ENCODE measurements at regions not wholly inside any gene's neighbourhood (a gene's known extent, or its start where the extent isn't known, plus 50 kb on each side); places are given as distances from the start of the nearest gene placed in this dataset.
A peak's percentile ranks its signal among the peaks of the same experiment; 100 is the strongest.
"Not testable (repeated sequence)": the region's sequence is repeated elsewhere in the genome, so short reads cannot be mapped to it uniquely, and the experiment has no call there.

DNA sequence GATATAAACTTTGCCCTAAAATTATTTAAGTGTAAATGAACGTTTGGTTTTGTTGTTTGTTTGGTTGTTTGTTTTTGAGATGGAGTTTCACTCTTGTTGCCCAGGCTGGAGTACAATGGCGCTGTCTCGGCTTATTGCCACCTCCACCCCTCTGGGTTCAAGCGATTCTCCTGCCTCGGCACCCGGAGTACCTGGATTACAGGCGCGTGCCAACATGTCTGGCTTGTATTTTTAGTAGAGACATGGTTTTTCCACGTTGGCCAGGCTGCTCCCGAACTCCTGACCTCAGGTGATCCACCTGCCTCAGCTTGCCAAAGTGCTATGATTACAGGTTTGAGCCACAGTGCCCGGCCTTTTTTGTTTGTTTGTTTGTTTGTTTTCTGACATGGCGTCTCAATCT, 87.9 kb upstream of the CHD2 start:
- H3K9me3 Mint-ChIP-seq: no peaks in the 10 kb centered on the region
- H3K4me1 Mint-ChIP-seq (ENCODE audit: low read depth in 2 of 2): peaks cover 19 to 27% of the 10 kb centered on the region in 2 donors
- DNase-seq (ENCODE audit: low spot score) (no peak), ATAC-seq (no peak)
- H3K36me3 Mint-ChIP-seq: no peaks in the 10 kb centered on the region
- H3K27ac Mint-ChIP-seq: no peak overlapping the region
- no peak overlapping the region for H3K4me3 Mint-ChIP-seq
- H3K27me3 Mint-ChIP-seq: no peaks in the 10 kb centered on the region

DNA sequence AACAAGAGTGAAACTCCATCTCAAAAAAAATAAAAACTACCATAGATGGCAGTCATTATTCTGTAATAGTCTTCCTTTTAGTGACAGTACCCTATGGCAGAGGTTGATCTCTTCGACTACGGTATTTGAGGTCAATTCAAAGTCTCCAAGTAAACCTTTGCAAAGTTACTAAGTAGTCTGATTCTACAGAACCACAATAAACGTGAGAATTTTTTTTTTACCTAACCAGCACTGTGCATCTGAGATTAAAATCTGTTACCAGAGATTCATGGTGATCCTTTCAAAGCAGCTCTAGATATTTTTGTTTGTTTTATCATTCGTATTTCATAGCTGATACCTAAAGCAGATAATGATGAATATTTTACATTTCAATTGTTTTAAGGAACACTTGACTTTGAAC, 86.6 kb upstream of the CHD2 start:
- H3K36me3 Mint-ChIP-seq: no peaks in the 10 kb centered on the region
- H3K9me3 Mint-ChIP-seq: no peaks in the 10 kb centered on the region
- no peaks in the 10 kb centered on the region for H3K27me3 Mint-ChIP-seq
- no peak overlapping the region for H3K4me3 Mint-ChIP-seq
- DNase-seq (ENCODE audit: low spot score): no peak
- ATAC-seq: no peak
- peaks cover 15 to 23% of the 10 kb centered on the region in 2 donors for H3K4me1 Mint-ChIP-seq (ENCODE audit: low read depth in 2 of 2)
- peak overlapping the region; percentile 51 to 86 for H3K27ac Mint-ChIP-seq

DNA sequence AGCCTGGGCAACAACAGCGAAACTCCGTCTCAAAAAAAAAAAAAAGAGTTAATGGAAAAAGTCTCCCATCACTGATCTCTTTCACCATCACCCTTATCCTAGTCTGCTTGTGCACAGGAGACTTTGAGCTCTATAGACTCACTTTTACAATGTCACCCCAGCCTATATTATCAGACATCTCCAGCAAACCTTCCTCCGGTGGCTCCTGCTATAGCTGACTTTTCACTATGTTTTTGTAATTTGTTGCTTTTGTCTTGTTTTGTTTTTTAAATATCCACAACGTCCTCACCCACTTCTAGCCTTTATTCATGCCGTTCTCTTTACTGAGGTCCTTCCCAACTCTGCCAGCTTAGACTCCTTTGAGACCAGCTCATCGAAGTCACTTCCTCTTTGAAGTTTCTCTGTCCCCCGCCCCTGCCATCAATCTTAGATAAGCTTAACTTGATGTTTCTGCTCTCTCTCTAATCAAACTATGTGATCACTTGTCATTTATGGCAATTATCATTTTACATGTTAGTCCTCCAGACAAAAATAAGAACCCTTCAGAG, 82.7 kb upstream of the CHD2 start:
- no peaks in the 10 kb centered on the region for H3K9me3 Mint-ChIP-seq
- no peaks in the 10 kb centered on the region for H3K27me3 Mint-ChIP-seq
- no peak for DNase-seq (ENCODE audit: low spot score)
- no peak for ATAC-seq
- H3K27ac Mint-ChIP-seq: peak overlapping the region; percentile 32 to 44
- H3K36me3 Mint-ChIP-seq: no peaks in the 10 kb centered on the region
- H3K4me1 Mint-ChIP-seq (ENCODE audit: low read depth in 2 of 2): peaks cover 32 to 33% of the 10 kb centered on the region in 2 donors
- H3K4me3 Mint-ChIP-seq: peak overlapping the region; percentile 47

DNA sequence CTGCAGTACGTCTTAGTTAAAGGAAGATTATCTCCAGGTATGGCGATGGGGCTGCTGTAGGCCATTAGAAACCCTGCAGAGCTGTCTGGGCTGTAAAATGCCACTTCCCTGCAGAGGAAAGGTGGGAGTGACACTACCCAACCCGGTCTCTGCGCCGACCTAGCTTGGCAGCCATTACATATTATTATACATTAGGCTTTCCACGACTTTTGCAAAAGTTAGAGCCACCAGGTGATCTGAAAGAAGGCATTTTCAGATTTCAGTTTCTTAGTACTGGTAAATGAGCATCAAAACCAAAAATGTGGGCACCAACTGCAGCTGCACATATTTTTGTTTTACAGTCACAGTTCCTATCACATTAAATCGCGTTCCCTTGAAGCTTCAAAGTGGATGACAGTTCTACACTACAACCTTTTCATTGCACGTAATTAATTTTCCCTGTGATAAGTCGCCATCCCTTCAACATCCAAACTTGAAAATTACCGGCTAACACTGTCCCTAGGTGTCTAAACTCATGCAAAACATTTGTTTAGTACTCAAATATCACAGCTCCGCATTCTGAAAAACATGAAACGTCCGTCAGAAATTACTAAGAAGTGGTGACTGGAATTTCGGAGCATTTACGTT, 81.4 kb upstream of the CHD2 start:
- H3K27ac Mint-ChIP-seq: peak overlapping the region; percentile 95 to 98
- peaks cover 33 to 41% of the 10 kb centered on the region in 2 donors for H3K4me1 Mint-ChIP-seq (ENCODE audit: low read depth in 2 of 2)
- H3K27me3 Mint-ChIP-seq: no peaks in the 10 kb centered on the region
- ATAC-seq (no peak), DNase-seq (ENCODE audit: low spot score) (no peak)
- H3K4me3 Mint-ChIP-seq: peak overlapping the region; percentile 91
- H3K36me3 Mint-ChIP-seq: no peaks in the 10 kb centered on the region
- H3K9me3 Mint-ChIP-seq: no peaks in the 10 kb centered on the region

DNA sequence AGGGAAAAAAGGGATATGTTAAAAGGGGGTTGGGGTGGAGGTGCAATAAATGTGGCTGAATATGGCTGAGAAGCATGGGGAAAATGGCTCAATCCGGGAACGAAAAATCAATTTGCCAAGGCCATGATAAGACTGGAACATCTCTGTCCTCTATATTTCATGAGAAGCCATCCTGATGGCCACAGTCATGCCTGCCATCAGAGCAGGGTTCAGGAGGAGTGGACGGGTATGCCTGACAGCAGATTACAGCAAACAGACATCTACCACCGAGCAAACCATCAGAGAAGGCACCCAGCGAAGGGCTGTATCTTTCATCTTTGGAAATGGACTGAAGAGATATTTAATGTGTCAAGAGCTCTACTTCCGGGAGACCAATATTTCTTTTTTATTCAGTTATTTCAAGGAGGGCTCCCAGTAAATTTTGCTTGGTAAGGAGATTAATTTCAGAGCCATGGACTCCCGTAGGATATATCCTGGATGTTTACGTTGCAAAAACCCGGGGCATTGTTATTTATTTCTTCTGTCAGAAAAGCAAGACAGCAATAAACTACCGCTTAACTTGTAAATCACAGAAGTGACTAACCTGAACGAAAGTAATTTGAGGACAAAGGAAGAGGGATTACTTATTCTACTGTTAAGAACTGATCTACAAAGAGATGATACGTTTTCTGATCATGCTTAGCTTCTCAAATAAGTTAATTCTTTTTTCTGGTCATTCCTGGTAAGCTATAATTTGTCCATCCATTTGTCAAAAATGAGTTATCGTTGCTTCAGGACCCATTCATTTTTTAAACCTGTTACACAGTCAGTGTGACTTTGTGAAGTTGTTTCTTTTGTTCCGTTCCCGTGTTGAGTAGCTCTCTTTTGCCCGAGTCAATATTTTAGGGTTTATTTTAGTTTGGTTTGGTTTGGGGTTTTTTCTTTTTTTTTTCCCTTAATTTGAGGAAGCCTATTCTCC, 80.6 kb upstream of the CHD2 start:
- H3K4me1 Mint-ChIP-seq (ENCODE audit: low read depth in 2 of 2): peaks cover 35 to 41% of the 10 kb centered on the region in 2 donors
- DNase-seq (ENCODE audit: low spot score) (no peak), ATAC-seq (no peak)
- peak overlapping the region; percentile 95 to 98 for H3K27ac Mint-ChIP-seq
- H3K36me3 Mint-ChIP-seq: no peaks in the 10 kb centered on the region
- no peaks in the 10 kb centered on the region for H3K9me3 Mint-ChIP-seq
- H3K27me3 Mint-ChIP-seq: no peaks in the 10 kb centered on the region
- peak overlapping the region; percentile 91 for H3K4me3 Mint-ChIP-seq

DNA sequence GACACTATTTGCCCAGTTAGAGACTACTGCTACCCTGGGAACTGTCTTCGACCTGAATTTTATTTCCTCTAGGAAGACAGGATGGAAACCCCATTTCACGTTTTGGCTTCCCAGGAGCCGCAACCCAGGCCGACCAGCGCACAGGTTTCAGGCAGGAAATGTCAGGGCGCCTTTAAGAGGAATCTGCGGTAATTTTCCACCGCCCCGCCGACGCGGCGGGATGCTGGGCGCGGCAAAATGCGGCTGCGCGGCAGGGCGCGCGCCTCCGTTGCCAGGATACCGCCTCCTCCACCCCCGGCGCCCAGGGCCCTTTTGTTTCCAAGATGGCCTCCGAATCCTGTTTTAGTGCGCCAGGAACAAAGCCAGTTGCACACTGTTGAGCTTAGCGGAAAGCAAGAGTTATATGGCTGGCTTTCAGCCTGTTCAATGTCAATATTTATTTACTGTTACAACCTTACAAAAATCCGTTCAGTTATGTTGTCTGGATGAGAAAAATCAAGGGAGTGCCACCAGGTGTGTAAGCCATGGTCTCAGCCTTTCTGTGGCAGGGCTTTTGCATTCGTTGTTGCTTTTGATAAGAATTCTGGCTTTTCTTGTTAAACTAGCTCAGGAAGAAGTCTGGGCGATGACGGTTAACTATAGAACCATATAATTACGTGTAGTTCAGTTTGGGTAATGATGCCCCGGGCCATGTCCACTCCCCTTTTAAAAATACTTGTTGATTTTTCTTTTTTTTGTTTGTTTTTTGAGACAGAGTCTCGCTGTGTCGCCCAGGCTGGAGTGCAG, 79.7 kb upstream of the CHD2 start:
- H3K27ac Mint-ChIP-seq: peak overlapping the region; percentile 95 to 98
- DNase-seq (ENCODE audit: low spot score) (peak; percentile 92), ATAC-seq (peak; percentile 85 to 93)
- peak overlapping the region; percentile 91 for H3K4me3 Mint-ChIP-seq
- no peaks in the 10 kb centered on the region for H3K27me3 Mint-ChIP-seq
- H3K4me1 Mint-ChIP-seq (ENCODE audit: low read depth in 2 of 2): peaks cover 41% of the 10 kb centered on the region in 2 donors
- H3K9me3 Mint-ChIP-seq: no peaks in the 10 kb centered on the region
- no peaks in the 10 kb centered on the region for H3K36me3 Mint-ChIP-seq

DNA sequence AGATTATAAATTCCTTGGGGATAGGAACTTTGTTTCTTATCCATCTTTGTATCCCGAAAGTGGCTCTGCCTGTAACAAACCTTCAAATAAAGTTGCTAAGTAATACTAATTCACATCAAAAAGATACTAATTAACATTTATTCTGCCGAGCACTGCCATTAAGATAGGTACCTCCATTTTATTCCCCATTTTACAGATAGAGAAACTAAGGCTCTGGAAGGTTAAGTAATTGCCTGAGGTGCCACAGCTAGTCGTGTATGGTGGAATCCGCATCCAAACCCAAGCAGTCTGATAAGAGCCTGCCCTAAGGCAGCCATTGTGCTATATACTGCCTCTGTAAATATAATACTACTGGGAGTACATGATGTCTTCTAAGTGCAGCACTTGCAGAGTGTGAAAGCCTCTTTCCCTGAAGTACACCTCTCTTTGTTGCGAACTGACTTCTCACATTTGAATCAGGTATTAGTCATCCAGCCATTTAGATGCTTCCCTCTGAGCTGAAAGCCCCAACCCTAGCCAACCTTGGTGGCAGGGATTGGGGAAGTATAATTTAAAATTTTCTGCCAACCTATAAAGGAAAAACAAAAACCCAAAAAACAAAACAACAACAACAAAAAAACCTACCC, 78.5 kb upstream of the CHD2 start:
- ATAC-seq (peak; percentile 79 to 89), DNase-seq (ENCODE audit: low spot score) (no peak)
- H3K27ac Mint-ChIP-seq: peak overlapping the region; percentile 91 to 95
- no peaks in the 10 kb centered on the region for H3K27me3 Mint-ChIP-seq
- peak overlapping the region; percentile 85 for H3K4me3 Mint-ChIP-seq
- no peaks in the 10 kb centered on the region for H3K36me3 Mint-ChIP-seq
- H3K9me3 Mint-ChIP-seq: no peaks in the 10 kb centered on the region
- H3K4me1 Mint-ChIP-seq (ENCODE audit: low read depth in 2 of 2): peaks cover 41 to 45% of the 10 kb centered on the region in 2 donors

DNA sequence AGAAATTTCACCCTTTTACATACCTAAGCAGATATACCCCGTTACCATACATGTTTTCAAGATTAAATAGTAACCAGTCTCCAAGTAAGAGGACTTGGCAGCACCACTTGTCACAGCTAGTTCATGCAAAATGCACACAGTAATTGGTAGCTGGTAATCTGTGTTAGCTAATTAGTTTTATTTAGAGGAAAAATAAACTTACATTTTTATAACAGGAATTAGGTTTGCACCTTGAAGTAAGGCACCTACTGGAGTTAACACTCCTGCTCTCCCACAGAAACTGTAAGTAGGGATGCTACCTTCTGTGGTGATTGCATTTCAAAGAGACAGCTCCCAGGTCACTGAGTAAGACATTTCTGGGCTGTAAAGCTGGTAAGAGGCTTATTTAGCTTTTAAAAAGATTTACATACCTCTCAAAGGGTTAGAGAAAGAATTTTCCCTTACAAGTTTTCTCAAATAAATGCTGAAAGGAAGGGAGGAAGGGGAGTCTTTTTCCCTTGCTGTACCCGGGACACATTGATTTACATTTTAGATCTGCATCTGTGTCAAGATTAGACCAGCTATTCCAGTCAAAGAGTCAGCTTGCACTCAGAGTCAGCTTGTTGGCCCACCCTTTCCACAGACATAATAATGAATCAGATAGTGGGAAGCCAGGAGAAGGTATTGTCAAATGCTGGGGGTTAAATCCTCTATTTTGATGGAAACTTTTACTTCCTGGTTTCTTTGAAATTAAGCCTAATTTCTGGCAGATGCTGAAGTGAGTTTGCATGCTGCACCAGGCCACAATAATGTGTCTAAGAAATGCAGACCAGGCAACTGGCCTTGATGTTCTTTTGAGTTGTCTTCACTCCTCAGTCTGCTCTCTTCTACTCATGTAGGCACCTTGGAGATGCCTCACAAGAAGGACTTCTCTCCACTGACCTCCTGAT, 77.6 kb upstream of the CHD2 start:
- ATAC-seq (peak in 1 of 2 donors; percentile 14), DNase-seq (ENCODE audit: low spot score) (no peak)
- Mint-ChIP-seq H3K27ac (peak overlapping the region; percentile 91 to 95), H3K27me3 (no peaks in the 10 kb centered on the region), H3K36me3 (no peaks in the 10 kb centered on the region), H3K9me3 (no peaks in the 10 kb centered on the region), H3K4me1 (ENCODE audit: low read depth in 2 of 2) (peaks cover 38 to 43% of the 10 kb centered on the region in 2 donors), H3K4me3 (peak overlapping the region; percentile 85)

DNA sequence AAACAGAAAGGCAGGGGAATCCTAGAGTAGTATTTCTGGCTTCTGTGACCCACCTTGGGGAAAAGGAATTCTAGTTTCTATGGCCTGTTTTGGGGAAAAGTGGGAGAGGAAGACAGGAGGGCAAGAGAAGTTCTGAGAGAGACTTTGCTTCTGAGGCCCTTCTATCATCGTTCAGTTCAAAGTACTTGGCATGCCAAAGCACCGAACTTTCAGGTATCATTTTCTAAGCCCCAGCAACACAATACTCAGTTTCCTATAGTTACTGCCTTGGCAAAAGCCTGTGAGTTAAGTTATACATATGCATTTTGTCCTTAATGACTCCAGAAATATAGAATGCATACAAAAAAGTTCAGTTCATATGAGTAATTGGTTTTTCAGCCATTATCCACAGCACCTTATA, 74.1 kb upstream of the CHD2 start:
- peak overlapping the region in 1 of 2 donors; percentile 93 for H3K27ac Mint-ChIP-seq
- ATAC-seq (no peak), DNase-seq (ENCODE audit: low spot score) (no peak)
- no peak overlapping the region for H3K4me3 Mint-ChIP-seq
- H3K4me1 Mint-ChIP-seq (ENCODE audit: low read depth in 2 of 2): peaks cover 20 to 28% of the 10 kb centered on the region in 2 donors
- no peaks in the 10 kb centered on the region for H3K27me3 Mint-ChIP-seq
- no peaks in the 10 kb centered on the region for H3K36me3 Mint-ChIP-seq
- no peaks in the 10 kb centered on the region for H3K9me3 Mint-ChIP-seq

DNA sequence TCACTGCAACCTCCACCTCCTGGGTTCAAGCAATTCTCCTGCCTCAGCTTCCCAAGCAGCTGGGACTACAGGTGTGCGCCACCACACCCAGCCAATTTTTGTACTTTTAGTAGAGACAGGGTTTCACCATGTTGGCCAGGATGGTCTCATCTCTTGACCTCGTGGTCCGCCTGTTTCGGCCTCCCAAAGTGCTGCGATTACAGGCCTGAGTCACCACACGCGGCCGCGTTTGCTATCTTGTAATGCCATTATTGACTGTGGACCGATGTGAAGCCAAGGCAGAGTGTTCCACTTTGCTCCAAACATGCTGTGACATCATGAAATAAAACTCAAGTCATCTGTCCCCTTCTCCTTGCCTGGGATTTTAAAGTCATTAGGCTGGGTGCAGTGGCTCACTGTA, 72.1 kb upstream of the CHD2 start:
- H3K4me1 Mint-ChIP-seq (ENCODE audit: low read depth in 2 of 2): peaks cover 24 to 29% of the 10 kb centered on the region in 2 donors
- H3K27me3 Mint-ChIP-seq; H3K36me3 Mint-ChIP-seq; H3K27ac Mint-ChIP-seq; H3K9me3 Mint-ChIP-seq; ATAC-seq; H3K4me3 Mint-ChIP-seq; DNase-seq (ENCODE audit: low spot score): not testable (repeated sequence)

DNA sequence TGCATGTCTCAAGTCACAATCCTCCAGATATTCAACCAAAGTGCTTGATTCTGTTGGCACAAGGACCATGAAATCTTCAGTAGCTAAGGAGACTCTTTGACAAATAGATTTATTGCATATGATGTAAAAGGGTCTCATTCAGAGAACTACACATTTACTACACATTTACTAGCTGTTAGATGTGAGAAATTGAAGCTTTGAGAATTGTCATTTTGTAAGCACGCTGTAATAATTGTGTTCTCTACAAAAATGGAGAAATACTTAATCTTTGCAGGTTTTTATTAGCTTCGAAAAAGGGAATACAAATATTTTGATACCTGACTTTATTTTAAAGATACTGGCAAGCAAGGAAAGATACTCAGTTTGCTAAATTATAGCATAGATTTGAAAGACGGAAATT, 70.2 kb upstream of the CHD2 start:
- H3K4me3 Mint-ChIP-seq: no peak overlapping the region
- no peaks in the 10 kb centered on the region for H3K9me3 Mint-ChIP-seq

DNA sequence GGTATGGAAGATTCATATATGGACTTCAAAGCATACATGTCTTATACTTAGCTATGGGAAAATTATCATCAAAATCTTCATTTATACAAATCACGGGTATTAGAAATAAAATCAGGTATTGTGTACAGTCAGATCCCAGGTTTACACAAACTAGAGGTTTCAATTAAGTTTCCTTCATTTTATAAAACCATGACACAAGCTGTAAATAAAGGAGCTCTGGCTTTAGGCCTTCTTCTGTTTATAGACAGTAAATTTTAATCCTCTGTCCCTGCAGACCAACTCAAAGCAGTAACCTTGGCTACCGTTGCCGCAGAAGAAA, 68.8 kb upstream of the CHD2 start:
- DNase-seq (ENCODE audit: low spot score) (no peak), ATAC-seq (no peak)
- Mint-ChIP-seq H3K36me3 (no peaks in the 10 kb centered on the region), H3K27me3 (no peaks in the 10 kb centered on the region), H3K9me3 (no peaks in the 10 kb centered on the region), H3K4me1 (ENCODE audit: low read depth in 2 of 2) (peaks cover 25 to 32% of the 10 kb centered on the region in 2 donors), H3K4me3 (peak overlapping the region; percentile 79), H3K27ac (peak overlapping the region; percentile 98)

More for the DNA sequence above, 70.2 kb upstream of the CHD2 start:
- Mint-ChIP-seq H3K4me1 (ENCODE audit: low read depth in 2 of 2) (peaks cover 32 to 33% of the 10 kb centered on the region in 2 donors), H3K36me3 (no peaks in the 10 kb centered on the region), H3K27me3 (no peaks in the 10 kb centered on the region), H3K27ac (peak overlapping the region; percentile 98)
- DNase-seq (ENCODE audit: low spot score) (no peak), ATAC-seq (no peak)

Measured in natural killer cell treated with Interleukin-12 subunit alpha and Interleukin-12 subunit beta and Interleukin-15 and Interleukin-18, amount 100 ng/mL, for 72 hours (primary cell).